NOMO-1 (cell line): ENCODE measurements at regions not wholly inside any gene's neighbourhood (a gene's known extent, or its start where the extent isn't known, plus 50 kb on each side); places are given as distances from the start of the nearest gene placed in this dataset.

Source experiments
- DNase-seq, 2 experiments: peaks; one replicate each; lab custom pipeline; 2025; ENCODE audit not compliant: unreplicated experiment in 2 of 2; lab: John Stamatoyannopoulos, UW

GRCh38 chr3:72316501-72317279 lies 531.6 kb downstream of the SHQ1 start:
- no peak for DNase-seq

GRCh38 chr3:72313308-72313707 lies 528.4 kb upstream of the PROK2 start:
- DNase-seq, result no peak

DNA sequence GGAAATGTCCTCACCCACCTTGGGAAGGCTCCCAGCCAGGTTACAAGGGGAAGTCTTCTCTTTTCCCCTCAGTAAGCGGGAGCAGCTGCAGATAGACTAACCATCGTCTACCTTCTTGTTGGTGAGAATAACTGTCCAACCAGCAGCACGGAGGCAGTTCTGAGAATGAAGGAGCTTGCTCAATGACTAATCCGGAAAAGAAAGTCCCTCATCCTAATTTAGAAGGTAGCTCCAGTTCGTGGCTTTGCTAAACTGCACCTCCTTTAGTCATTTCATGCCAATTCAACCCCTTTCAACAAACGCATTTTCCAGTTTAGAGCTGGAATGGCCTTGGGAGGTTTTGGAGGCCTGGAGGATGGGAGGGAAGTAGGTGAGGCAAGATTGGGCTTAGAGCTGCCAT lies 527.4 kb upstream of the PROK2 start:
- DNase-seq, result no peak

DNA sequence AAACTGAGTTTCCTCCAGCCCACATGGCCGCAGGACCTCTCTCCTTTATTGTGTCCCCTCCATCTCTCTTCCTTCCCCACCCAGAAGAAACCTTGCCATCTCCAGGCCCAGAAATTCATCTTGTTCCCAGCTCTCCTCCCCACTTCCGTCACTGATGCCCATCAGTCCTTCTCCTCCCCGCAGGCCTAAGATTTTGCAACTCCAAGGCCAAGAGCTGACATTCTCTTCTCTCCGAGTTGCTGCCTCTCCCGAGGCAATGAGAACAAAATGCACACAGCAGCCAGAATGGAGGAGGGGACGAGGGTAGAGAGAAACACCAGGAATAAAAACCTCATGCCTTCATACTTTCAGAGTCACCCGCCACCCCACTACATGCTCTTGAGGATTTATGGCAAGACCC lies 526.5 kb upstream of the PROK2 start:
- DNase-seq, result no peak

GRCh38 chr3:72310419-72311380 lies 525.8 kb upstream of the PROK2 start:
- DNase-seq, result peak; percentile 79 to 87

DNA sequence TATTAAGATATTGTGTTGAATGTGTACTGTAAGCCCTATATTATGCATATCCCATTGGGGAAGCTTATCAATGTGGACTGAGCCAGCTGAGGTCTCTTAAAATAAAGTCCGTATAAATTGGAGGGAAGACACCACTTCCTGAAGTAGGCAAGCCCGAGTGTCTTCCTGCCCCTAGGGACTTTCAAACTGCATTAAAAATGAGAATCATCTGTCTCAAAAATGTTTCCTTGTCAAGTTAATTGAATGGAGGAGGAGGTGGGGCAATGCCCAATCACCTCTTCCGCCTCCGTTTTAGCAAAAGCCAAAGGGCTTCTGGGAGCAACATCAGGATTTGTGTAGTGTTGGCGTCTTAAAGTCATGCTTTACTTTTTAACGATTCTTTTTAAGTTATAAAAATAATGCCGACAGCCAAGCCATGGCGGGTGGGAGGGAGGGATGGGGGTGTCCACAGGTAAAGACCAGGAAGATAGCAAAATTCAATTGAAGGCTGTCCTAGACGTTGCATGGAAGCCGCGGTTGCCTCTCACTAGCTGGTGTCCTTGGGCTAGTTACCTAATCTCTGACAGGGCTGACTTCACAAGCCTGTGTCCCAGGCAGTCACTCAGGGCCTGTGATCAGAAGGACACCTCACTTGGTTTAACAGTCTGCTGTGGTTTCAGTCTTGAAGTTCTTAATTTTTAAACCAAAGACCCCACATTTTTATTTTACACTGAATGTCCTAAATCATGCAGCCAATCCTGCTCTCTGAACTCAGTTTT lies 524.9 kb upstream of the PROK2 start:
- peak in 1 of 2 experiments; percentile 39 for DNase-seq

DNA sequence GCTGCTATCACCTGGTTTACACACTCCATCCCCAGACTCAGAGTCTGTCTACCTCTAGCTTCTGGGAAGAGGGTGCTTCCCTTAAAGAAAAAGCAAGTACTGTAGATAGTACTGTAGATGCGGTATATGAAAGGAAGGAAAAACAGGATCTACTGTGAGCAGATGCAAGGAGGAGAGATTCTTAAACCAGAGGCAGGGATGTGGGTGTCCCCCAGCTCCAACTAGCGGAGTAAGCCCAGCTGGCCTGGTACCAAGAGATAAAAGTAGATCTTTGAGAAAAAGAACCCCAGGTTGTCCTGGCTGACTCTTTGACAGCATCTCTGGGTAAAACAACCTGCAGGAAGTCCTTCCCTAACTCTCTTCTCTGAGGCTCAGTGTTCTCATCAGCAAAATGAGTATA lies 523.7 kb upstream of the PROK2 start:
- DNase-seq, result no peak

- no peak for DNase-seq
Observed at GRCh38 chr3:72307438-72308115, 522.6 kb upstream of the PROK2 start.

- no peak for DNase-seq
Observed at GRCh38 chr3:72306800-72307341, 521.9 kb upstream of the PROK2 start.

DNA sequence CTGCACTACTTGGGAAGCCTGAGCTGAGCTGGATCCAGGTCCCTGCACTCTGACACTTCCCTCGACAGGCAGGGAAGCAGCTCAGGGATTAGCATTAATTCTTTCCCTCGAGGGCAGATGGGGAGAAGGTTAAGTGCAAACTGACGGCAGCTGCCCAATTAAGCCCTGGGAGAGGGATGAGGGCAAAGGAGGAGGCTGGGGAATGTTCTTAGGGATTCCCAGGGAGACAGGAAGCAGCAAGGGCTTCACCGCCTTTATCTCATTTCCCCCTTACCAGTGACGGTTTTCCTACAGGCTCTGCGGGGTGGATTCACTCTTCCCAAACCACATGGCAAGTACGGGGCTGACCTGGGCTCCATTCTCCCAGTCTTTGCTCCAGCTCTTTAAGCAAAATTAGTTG lies 519.0 kb upstream of the PROK2 start:
- DNase-seq, result no peak

DNA sequence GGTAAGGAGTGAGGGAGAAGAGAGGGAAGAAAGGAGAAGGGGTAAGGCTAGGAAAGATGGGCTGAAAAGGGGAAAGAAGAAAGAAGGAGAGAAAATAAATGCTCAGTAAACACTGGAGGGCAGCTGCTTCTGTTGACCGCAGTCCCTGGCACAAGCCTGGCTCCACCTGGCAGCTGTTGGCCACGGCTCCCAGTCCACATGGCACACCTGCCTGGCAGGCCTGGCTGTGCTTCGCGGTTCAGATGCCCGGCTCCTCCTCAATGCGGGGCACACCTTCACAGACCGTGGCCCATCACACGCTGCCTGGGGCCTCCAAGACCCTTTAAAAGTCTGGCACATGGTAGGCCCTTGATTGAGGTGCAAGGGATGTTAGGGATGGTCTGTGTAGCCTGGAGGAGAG lies 516.8 kb upstream of the PROK2 start:
- DNase-seq, result no peak

GRCh38 chr3:72300621-72301020 lies 515.7 kb upstream of the PROK2 start:
- DNase-seq, result no peak

DNA sequence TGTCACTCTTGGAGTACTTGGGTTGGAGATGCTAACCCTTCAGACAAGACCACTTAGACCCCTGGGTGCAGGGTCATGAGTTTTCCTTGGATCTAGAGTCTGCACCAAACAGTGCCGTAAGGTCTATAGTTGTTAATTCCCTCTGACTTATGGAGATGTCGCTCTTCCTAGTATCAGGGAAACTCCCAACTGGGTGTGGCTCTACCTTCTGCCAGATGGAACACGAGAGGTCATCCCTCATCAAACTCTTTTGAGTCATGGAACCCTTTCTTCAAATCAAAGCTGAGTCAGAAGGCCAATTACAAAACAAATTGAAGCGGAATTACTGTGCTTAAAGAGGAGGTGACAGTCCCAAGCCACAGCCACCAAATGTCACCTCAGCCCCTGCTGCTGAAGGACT lies 514.9 kb upstream of the PROK2 start:
- no peak for DNase-seq

GRCh38 chr3:72299321-72299802 lies 514.4 kb upstream of the PROK2 start:
- DNase-seq, result no peak

- no peak for DNase-seq
Observed at GRCh38 chr3:72298201-72299152, 513.5 kb upstream of the PROK2 start.

DNA sequence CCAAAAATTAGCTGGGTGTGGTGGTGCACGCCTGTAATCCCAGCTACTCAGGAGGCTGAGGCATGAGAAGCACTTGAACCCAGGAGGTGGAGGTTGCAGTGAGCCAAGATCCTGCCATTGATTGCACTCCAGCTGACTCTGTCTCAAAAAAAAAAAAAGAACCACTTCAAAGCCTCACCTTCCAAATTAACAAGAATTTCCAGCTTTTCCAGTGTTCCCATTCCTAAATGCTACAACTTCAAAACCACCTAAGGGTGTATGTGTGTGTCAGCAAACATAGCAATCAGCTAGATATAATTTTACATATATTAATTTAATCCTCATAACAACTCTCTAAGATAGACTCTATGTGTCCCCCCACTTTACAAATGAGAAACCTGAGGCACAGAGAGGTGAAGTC lies 512.5 kb upstream of the PROK2 start:
- no peak for DNase-seq

- no peak for DNase-seq
Observed at GRCh38 chr3:72296477-72297111, 511.6 kb upstream of the PROK2 start.

- no peak for DNase-seq
Observed at GRCh38 chr3:72295962-72296450, 511.1 kb upstream of the PROK2 start.
